Fibroblast of skin of back (primary cell): ENCODE measurements at regions not wholly inside any gene's neighbourhood (a gene's known extent, or its start where the extent isn't known, plus 50 kb on each side); places are given as distances from the start of the nearest gene placed in this dataset.
"Not testable (repeated sequence)": the region's sequence is repeated elsewhere in the genome, so short reads cannot be mapped to it uniquely, and the experiment has no call there.

Experiments used
- DNase-seq: peaks from one replicate; pipeline ENCODE4 v3.0.0-alpha.2; 2013

GRCh38 chr5:86979811-86980411 is 287.8 kb upstream of the RASA1 start:
- DNase-seq = peak; percentile 85

DNA sequence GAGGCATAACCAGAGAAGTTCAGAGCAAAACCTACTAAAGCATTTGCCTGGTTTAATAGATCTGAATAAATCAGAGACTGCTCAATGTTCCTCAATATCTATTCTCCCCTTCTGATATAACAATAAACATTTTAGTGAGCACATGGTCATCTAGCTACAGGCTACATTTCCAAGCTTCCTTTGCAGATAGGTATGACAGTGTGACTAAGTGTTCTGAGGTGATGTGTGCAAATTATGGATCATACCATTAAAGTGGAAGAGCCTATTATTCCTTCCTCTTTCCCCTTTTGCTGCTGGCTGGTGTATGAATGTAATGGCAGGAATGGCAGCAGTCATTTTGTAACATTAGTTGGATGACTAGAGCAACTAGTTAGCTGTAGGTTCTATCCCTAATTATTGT is 285.8 kb upstream of the RASA1 start:
- no peak for DNase-seq

- no peak for DNase-seq
Measured at GRCh38 chr5:86983208-86983607, 284.5 kb upstream of the RASA1 start.

DNA sequence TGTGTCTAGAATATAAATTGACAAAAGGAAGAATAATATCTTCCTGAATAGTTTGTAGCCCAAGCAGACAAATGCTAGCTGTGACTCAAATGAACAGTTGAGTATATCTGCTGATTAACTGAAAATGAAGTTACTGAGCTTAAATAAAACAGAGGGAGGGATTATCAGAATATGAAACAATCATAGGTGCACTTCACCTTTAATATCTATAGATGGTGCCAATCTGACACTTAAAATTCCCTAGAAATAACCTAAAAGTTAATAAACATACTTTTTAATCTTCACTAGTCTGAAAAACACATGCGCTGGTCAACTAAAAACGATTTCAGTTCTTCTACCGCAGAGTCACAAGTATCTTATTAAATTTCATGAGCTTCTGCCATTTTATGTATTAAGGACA is 280.8 kb upstream of the RASA1 start:
- no peak for DNase-seq

GRCh38 chr5:86997516-86997915 is 270.2 kb upstream of the RASA1 start:
- DNase-seq = peak; percentile 34

DNA sequence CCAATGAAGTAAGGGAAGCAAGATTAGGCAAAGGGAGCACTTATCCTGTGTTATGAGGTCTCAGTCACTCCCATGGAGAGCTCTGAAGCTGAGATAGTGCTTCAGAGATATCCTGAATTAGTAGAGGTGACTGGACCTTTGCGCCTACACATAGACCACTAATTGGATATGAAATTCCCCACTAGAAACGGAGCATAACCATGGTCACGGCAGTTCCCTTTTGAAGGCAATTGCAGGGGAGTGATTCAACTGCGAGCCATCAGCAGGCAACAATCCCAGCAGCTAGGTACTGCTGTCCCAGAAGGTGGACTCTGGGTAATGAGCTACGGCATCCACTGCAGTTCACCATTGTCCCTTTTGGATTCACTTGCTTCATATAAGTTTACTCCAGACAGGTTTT is 267.7 kb upstream of the RASA1 start:
- DNase-seq = no peak

DNA sequence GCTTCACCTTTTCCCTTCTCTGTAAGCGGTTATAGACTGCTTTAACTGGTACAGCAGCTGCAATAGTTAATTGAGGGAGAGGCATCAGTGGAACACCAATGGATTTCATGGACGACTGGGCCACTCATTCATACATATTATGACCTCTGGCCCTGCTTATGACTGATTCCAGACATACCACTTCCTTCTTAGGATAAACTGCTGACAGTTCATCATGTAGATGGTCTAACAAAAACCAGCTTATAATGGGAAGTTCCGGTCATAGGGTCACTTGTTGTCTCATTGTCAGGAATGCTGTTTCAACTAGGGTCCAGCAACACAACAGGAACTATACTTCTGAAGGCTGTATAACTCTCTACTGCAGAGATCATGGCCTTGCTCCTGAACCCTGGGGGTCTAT is 265.2 kb upstream of the RASA1 start:
- no peak for DNase-seq

DNA sequence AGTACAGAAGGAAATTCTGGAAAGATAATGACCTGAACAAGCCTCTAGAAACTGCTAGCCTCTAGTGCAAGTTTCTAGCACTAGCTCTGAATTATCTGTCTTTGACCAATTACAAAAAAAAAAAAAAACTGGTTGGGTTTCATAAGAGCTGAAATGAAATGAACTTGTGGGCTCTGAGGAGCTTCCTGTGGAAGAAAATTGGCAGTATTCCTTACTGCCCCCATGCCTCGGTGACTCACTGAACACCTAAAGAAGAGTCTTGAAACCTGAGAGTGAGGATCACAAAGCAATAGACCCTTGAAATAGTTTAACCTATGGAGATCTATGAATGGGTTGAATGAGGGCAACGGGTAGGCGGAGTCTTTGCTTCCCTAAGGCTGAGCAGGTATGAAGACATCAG is 263.6 kb upstream of the RASA1 start:
- DNase-seq = no peak

- DNase-seq = no peak
Measured at GRCh38 chr5:87007737-87008136, 259.9 kb upstream of the RASA1 start.

- DNase-seq = no peak
Measured at GRCh38 chr5:87008751-87009560, 258.7 kb upstream of the RASA1 start.

DNA sequence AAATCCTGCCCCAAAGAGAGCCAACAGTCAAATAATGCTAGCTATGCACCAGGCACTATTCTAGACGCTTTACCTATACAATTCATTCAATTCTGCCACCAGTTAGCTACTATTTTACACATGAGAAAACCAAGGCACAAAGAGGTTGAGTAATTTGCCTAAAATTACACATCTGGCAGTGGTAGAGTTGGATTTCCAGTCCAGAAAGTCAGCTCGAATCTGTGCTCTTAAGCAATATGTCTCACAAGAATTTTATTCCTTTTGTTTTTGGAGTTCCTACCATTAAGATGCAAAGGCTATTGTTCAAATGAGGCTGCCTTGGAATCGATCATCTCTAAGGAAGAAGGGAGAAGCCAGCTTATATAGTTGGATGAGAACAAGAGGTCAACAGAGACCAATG is 256.9 kb upstream of the RASA1 start:
- DNase-seq = no peak

DNA sequence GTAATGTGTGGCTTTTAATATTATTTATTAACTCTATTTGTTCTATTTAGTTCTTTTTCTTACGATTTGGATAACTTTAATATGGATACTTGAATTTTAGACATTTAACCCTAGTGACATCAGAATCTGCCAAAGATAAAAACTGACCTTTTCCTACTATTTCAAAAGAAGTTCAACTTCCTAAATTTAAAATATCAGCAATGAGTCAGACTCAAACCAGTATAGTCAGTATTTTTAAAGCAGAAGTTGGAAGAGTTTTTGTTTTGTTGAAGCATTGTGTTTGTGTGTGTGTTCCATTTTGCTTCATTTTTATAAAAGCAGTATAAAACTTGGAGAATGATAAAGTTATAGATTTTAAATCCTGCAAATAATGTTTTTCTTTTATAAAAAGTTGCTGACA is 251.8 kb upstream of the RASA1 start:
- DNase-seq = no peak

DNA sequence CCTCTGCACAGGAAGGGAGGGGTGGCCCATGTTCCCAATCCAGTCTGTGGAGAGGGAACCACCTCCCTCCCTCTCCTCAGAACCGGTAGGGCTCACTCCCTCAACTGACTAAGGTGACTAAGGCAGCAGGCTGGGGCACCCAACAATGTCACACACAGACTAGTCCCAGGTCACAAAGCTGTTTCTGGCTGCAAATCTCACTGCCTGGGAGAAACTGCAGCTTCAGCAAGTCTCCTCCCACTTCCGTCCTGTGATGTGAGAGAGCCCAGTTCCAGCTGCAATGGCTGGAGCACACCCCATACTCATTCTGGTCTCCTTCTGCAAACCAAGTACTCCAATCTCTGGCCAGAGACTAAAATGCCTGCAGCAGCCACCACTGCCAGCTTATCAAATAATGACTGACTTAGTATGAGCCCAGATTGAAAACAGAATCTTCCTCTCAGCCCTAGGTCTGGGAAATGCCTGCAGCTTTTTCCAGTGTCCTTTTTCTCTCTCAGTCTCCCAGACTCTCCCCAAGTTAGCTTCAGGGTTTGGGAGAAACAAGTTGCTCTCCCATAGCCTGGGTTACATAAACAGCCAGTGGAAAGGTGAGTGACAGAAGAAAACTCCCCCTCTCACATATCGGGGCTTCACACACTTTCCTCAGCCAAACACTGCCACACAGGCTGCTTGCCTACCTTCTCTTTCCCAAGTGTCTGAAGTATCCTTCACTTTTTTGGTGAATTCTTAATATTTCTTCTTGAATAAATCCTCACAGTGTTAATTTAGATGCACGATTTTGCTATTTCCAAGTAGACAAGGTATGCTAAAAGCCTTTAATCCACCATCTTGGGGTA is 247.4 kb upstream of the RASA1 start:
- peak; percentile 23 for DNase-seq

- DNase-seq = no peak
Measured at GRCh38 chr5:87022415-87022814, 245.3 kb upstream of the RASA1 start.

DNA sequence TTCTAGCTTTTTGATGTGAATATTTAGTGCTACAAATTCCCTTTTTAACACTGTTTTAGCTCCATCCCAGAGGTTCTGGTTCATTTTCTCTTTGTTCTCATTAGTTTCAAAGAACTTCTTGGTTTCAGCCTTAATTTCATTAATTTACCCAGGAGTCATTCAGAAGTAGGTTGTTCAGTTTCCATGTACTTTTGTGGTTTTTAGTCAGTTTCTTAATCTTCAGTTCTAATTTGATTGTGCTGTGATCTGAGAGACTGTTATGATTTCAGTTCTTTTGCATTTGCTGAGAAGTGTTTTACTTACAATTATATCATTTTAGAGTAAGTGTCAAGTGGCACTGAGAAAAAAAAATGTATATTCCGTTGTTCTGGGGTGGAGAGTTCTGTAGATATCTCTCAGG is 240.1 kb upstream of the RASA1 start:
- no peak for DNase-seq

- no peak for DNase-seq
Measured at GRCh38 chr5:87029951-87030350, 237.7 kb upstream of the RASA1 start.

DNA sequence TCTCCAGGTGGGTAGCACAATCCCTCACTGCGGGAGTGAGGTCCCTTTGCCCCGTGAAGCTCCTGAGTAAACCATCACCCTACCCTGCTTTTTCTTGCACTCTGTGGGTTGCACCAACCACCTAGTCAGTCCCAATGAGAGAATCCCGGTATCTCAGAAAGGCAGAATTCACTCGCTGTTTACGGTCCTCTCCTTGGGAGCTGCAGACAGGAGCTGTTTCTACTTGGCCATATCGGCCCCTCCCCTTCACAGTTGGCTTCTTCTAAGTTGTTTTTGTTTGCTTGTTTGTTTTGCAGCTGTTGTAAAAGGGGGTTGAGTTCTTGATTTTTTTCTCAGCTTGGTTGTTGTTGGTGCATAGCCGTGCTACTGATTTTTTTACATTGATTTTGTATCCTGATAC is 237.0 kb upstream of the RASA1 start:
- no peak for DNase-seq

- DNase-seq = no peak
Measured at GRCh38 chr5:87034557-87034956, 233.1 kb upstream of the RASA1 start.

- no peak for DNase-seq
Measured at GRCh38 chr5:87042554-87042953, 225.1 kb upstream of the RASA1 start.

- DNase-seq = peak; percentile 9
Measured at GRCh38 chr5:87048156-87048555, 219.5 kb upstream of the RASA1 start.

DNA sequence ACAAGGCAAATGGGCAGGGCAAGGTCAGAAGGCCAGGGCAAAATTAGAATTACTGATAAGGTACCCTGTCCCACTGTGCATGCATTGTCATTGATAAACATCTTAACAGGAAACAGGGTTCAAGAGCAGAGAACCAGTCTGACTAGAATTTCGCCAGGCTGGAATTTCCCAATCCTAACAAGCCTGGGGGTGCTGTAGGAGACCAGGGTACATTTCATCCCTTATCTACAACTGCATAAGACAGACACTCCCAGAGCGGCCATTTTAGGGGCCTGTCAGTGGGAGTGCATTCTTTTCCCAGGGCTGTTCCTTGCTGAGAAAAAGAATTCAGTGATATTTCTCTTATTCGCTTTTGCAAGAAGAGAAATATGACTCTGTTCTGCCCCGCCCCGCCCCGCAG is 218.7 kb upstream of the RASA1 start:
- not testable (repeated sequence) for DNase-seq

- DNase-seq = no peak
Measured at GRCh38 chr5:87051502-87052113, 216.1 kb upstream of the RASA1 start.

- no peak for DNase-seq
Measured at GRCh38 chr5:87053146-87053545, 214.5 kb upstream of the RASA1 start.
